ENCODE measurements at regions not wholly inside any gene's neighbourhood (a gene's known extent, or its start where the extent isn't known, plus 50 kb on each side); places are given as distances from the start of the nearest gene placed in this dataset.

GRCh38 chr7:35366167-35367155, 112.6 kb upstream of the TBX20 start:
- TF ChIP-seq EZH2 (IDR thresholded peaks at IDR 0.05; ENCODE audit: borderline replicate concordance, low read depth, low read length, poor library complexity, severe bottlenecking) (no peak), CTCF (conservative IDR thresholded peaks at IDR 0.05; ENCODE audit: low read depth, low read length) (no peak)
